Brain microvascular endothelial cell (primary cell): ENCODE measurements at regions not wholly inside any gene's neighbourhood (a gene's known extent, or its start where the extent isn't known, plus 50 kb on each side); places are given as distances from the start of the nearest gene placed in this dataset.

Source experiments
- DNase-seq: peaks from one replicate; pipeline ENCODE4 v3.0.0-alpha.2; 2020
- H3K27ac ChIP-seq: fragments of 250-450 bp; sonication (Bioruptor Pico); 2 replicates; pipeline ENCODE4 v1.5.1; 2020; ENCODE audit warnings: mild to moderate bottlenecking, moderate library complexity
- H3K27me3 ChIP-seq: fragments of 250-450 bp; sonication (Bioruptor Pico); replicated peaks from 2 replicates; pipeline ENCODE4 v1.5.1; 2020; ENCODE audit warnings: mild to moderate bottlenecking
- H3K36me3 ChIP-seq: fragments of 250-450 bp; sonication (Bioruptor Pico); replicated peaks from 2 replicates; pipeline ENCODE4 v1.5.1; 2020; ENCODE audit warnings: mild to moderate bottlenecking
- H3K4me3 ChIP-seq: 2 replicates; pipeline ENCODE4 v1.5.1; 2011; ENCODE audit warnings: low read depth, mild to moderate bottlenecking, control low read depth, low read length, moderate library complexity
- CTCF ChIP-seq: IDR thresholded peaks from 2 replicates; pipeline ENCODE4 v1.5.1; 2011; ENCODE audit warnings: low read depth, mild to moderate bottlenecking, moderate library complexity, low read length, control low read depth, inconsistent platforms; ENCODE audit errors: missing control alignments
- in situ Hi-C: cut with HindIII; loops from 2 replicates; pipeline ENCODE4 v1.10.0; 2017; ENCODE audit warnings: low sequenced_read_pairs, low pct_ligation_motif_present

DNA sequence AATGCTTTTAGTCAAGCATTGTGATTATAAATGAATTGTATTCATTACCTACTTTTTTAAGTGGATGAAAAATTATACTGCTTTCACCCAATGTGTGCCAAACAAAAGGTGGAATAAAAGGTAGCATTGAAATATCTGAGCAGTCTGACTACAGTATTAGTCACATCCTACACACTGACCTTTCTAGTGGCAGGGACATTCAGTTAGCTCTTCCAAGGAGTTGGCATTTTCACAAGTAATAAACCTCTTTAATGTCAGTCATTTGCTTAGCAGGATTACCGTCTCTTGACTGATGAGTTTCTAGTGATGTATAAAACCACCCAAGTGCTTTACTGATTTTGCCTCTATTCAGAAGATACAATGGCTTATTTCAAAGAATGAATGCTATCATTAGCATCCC, 687.9 kb downstream of the ARAP2 start:
- Histone ChIP-seq H3K36me3 (no peaks in the 10 kb centered on the region), H3K27me3 (no peaks in the 10 kb centered on the region), H3K4me3 (no peak overlapping the region), H3K27ac (no peak overlapping the region)
- in situ Hi-C loops, result no loop called here
- DNase-seq, result no peak
- TF ChIP-seq CTCF, result no peak

GRCh38 chr4:35559559-35560365, 684.6 kb downstream of the ARAP2 start:
- Histone ChIP-seq H3K4me3 (no peak overlapping the region), H3K27ac (no peak overlapping the region), H3K36me3 (no peaks in the 10 kb centered on the region), H3K27me3 (no peaks in the 10 kb centered on the region)
- no peak for DNase-seq
- TF ChIP-seq CTCF, result no peak
- in situ Hi-C loops, result no loop called here

DNA sequence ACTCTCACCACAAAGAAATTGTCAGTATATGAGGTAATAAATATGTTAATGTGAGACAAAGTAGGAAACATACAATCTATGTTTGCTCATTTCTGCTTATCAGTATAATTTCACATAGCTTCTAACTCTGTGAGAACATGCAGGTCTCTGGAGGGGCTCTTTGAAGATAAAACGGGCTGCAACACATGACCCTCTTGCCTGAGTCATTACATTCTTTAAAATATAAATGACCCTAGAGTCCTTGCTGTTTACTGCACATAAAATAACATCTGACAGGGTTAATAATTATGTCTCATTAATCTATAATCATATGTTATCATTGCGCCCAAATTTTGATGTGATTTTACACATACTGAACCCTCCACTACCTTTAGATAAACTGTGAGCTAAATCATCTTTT, 681.5 kb downstream of the ARAP2 start:
- H3K27ac ChIP-seq, result no peak overlapping the region
- in situ Hi-C loops, result no loop called here
- no peak for TF ChIP-seq CTCF
- H3K27me3 ChIP-seq, result no peaks in the 10 kb centered on the region
- H3K4me3 ChIP-seq, result no peak overlapping the region
- H3K36me3 ChIP-seq, result no peaks in the 10 kb centered on the region
- no peak for DNase-seq

DNA sequence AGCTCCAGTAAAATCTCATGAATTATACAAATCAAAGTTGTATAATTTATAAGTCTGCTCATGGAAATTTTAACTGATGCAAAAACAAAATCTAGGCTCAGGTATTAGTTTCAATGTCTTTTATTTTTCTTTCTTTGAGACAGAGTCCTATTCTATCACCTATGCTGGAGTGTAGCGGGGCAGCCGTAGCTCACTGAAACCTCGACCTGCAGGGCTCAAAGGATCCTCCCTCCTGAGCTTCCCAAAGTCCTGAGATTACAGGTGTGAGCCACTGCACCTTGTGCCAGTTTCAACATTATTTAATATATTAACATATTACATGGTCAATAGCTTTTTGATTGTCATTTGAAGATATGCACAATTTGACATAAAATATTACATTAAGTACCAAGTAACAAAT, 678.7 kb downstream of the ARAP2 start:
- in situ Hi-C loops, result no loop called here
- TF ChIP-seq CTCF, result no peak
- H3K36me3 ChIP-seq, result no peaks in the 10 kb centered on the region
- no peak overlapping the region for H3K4me3 ChIP-seq
- no peak for DNase-seq
- H3K27ac ChIP-seq, result no peak overlapping the region
- H3K27me3 ChIP-seq, result no peaks in the 10 kb centered on the region

DNA sequence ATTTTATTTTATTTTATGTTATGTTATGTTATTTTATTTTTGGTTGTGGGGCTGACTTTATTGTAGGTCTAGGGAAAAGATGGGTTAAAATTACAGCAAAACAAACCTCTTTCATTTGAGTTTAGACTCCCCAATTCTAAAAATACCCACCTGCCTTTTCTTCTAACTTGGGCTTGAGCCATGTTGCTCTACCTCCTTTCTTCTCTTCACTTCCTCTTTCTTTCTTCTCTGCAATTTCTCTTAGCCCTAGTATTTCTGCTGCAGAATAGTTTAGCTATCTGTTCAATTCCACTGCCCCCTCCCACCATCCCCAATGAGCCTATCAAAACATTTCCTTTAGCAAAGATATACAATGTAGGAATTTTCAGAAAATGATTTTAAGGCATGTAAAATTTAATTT, 653.3 kb downstream of the ARAP2 start:
- TF ChIP-seq CTCF, result no peak
- in situ Hi-C loops, result no loop called here
- H3K27ac ChIP-seq, result no peak overlapping the region
- H3K27me3 ChIP-seq, result no peaks in the 10 kb centered on the region
- DNase-seq, result no peak
- no peak overlapping the region for H3K4me3 ChIP-seq
- H3K36me3 ChIP-seq, result no peaks in the 10 kb centered on the region

DNA sequence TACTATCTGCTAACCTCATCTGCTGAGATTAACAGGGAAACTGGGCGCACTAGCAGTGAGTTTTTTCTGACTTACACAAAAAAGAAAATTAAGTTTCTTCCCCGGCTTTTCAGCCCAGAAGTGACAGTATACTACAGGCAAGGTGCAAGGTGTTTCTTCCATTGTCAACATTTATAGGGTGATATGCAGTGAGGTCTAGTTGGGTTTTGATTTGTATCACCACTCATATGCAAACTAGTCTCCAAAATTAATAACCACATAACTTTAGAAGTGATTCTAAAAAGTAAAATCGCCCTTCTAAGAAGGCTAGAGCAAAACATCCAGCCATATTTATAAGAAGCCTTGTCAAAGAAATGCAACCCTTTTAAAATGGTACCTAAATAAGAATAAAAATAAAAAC, 640.1 kb downstream of the ARAP2 start:
- no peak for DNase-seq
- Histone ChIP-seq H3K27me3 (no peaks in the 10 kb centered on the region), H3K4me3 (no peak overlapping the region), H3K36me3 (no peaks in the 10 kb centered on the region), H3K27ac (no peak overlapping the region)
- no peak for TF ChIP-seq CTCF
- in situ Hi-C loops, result no loop called here
